Neural progenitor cell (in vitro differentiated cells): ENCODE measurements at regions not wholly inside any gene's neighbourhood (a gene's known extent, or its start where the extent isn't known, plus 50 kb on each side); places are given as distances from the start of the nearest gene placed in this dataset.

Experiments
- EZH2 ChIP-seq: fragments of 200-600 bp; sonication (generic); IDR thresholded peaks from 2 replicates; pipeline ENCODE4 v1.6.1; 2017; ENCODE audit warnings: antibody characterized with exemption, mild to moderate bottlenecking, moderate library complexity
- TF ChIP-seq, protein P1 (sequence below): fragments of 200-600 bp; sonication (generic); IDR thresholded peaks from 2 replicates; pipeline ENCODE4 v1.5.1; 2017; ENCODE audit warnings: antibody characterized with exemption, mild to moderate bottlenecking

DNA sequence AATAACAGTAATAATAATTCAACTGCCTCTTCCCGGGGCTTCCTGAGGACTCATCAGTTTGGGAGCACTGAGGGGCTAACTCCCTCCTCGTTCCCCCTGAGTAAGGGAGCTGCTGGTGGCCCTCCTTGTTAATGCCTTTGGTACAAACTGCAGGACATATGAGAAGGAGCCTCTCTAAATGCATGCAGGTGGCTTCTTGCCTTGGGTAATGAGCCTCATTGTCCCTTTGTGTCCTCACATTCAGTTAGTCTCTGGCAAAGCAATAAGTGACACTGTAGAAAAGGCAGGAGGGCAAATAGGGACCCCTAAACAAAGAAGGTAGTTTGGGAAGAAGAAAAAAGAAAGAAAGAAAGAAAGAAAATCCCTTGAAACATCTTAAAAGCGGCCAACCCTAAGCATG, 95.4 kb upstream of the ERCC6L2 start:
- TF ChIP-seq, protein P1, sequence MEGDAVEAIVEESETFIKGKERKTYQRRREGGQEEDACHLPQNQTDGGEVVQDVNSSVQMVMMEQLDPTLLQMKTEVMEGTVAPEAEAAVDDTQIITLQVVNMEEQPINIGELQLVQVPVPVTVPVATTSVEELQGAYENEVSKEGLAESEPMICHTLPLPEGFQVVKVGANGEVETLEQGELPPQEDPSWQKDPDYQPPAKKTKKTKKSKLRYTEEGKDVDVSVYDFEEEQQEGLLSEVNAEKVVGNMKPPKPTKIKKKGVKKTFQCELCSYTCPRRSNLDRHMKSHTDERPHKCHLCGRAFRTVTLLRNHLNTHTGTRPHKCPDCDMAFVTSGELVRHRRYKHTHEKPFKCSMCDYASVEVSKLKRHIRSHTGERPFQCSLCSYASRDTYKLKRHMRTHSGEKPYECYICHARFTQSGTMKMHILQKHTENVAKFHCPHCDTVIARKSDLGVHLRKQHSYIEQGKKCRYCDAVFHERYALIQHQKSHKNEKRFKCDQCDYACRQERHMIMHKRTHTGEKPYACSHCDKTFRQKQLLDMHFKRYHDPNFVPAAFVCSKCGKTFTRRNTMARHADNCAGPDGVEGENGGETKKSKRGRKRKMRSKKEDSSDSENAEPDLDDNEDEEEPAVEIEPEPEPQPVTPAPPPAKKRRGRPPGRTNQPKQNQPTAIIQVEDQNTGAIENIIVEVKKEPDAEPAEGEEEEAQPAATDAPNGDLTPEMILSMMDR, result no peak
- TF ChIP-seq EZH2, result no peak
